Vagina (tissue), 2 donors: ENCODE measurements at regions not wholly inside any gene's neighbourhood (a gene's known extent, or its start where the extent isn't known, plus 50 kb on each side); places are given as distances from the start of the nearest gene placed in this dataset.

Source experiments
- CTCF ChIP-seq, 3 experiments: fragments of 450-650 bp in 2 of 3; fragments of 200-600 bp in 1 of 3; sonication (generic) in 1 of 3; IDR thresholded peaks; one replicate each; pipeline ENCODE4 v1.5.1; 2017 to 2019; ENCODE audit warnings: antibody characterized with exemption in 3 of 3, mild to moderate bottlenecking in 2 of 3, moderate library complexity in 2 of 3
- POLR2A ChIP-seq, 2 donors: fragments of 450-650 bp; IDR thresholded peaks; one replicate each; pipeline ENCODE4 v1.6.1; 2017; ENCODE audit warnings: antibody characterized with exemption in 2 of 2, mild to moderate bottlenecking in 2 of 2, moderate library complexity in 2 of 2
- POLR2AphosphoS5 ChIP-seq, 2 donors: sonication (generic); formaldehyde crosslinking; IDR thresholded peaks; one replicate each; pipeline ENCODE4 v1.9.0; 2017; ENCODE audit warnings: antibody characterized with exemption in 2 of 2, mild to moderate bottlenecking in 2 of 2, low read depth in 1 of 2; ENCODE audit not compliant: insufficient read depth in 1 of 2

GRCh38 chr5:56737951-56738606 lies 77.3 kb upstream of the MAP3K1 start:
- TF ChIP-seq CTCF (IDR thresholded peaks at IDR 0.05), result no peak
- no peak for TF ChIP-seq POLR2A (IDR thresholded peaks at IDR 0.05)
- no peak for TF ChIP-seq POLR2AphosphoS5 (IDR thresholded peaks at IDR 0.05; ENCODE audit: insufficient read depth in 1 of 2, low read depth in 1 of 2)
